Brain pericyte (primary cell): ENCODE measurements at regions not wholly inside any gene's neighbourhood (a gene's known extent, or its start where the extent isn't known, plus 50 kb on each side); places are given as distances from the start of the nearest gene placed in this dataset.

Experiments
- DNase-seq: peaks from one replicate; pipeline ENCODE4 v3.0.0-alpha.2; 2012; ENCODE audit warnings: low read depth, low spot score

GRCh38 chr2:160869411-160869810 is 290.8 kb upstream of the TANK start:
- DNase-seq, result peak; percentile 90

GRCh38 chr2:160870729-160871465 is 289.3 kb upstream of the TANK start:
- peak; percentile 18 for DNase-seq

GRCh38 chr2:160871953-160872352 is 288.3 kb upstream of the TANK start:
- no peak for DNase-seq

GRCh38 chr2:160876029-160876428 is 284.2 kb upstream of the TANK start:
- DNase-seq, result no peak

GRCh38 chr2:160876765-160877164 is 283.5 kb upstream of the TANK start:
- no peak for DNase-seq

GRCh38 chr2:160878618-160879017 is 281.6 kb upstream of the TANK start:
- DNase-seq, result no peak

- DNase-seq, result no peak
Measured at GRCh38 chr2:160882906-160883305, 277.3 kb upstream of the TANK start.

- DNase-seq, result no peak
Measured at GRCh38 chr2:160884056-160884455, 276.2 kb upstream of the TANK start.

GRCh38 chr2:160889439-160890170 is 270.6 kb upstream of the TANK start:
- DNase-seq, result no peak

GRCh38 chr2:160890667-160891352 is 269.4 kb upstream of the TANK start:
- DNase-seq, result no peak

- DNase-seq, result no peak
Measured at GRCh38 chr2:160891353-160891740, 268.9 kb upstream of the TANK start.

GRCh38 chr2:160892204-160892603 is 268.0 kb upstream of the TANK start:
- no peak for DNase-seq

GRCh38 chr2:160893581-160893980 is 266.6 kb upstream of the TANK start:
- DNase-seq, result no peak

- DNase-seq, result no peak
Measured at GRCh38 chr2:160898581-160899307, 261.5 kb upstream of the TANK start.

- DNase-seq, result no peak
Measured at GRCh38 chr2:160901613-160902012, 258.6 kb upstream of the TANK start.

- DNase-seq, result no peak
Measured at GRCh38 chr2:160905862-160906261, 254.4 kb upstream of the TANK start.

GRCh38 chr2:160906878-160907277 is 253.3 kb upstream of the TANK start:
- DNase-seq, result no peak

GRCh38 chr2:160907738-160908137 is 252.5 kb upstream of the TANK start:
- no peak for DNase-seq

GRCh38 chr2:160908157-160908556 is 252.1 kb upstream of the TANK start:
- DNase-seq, result no peak

- no peak for DNase-seq
Measured at GRCh38 chr2:160909781-160910242, 250.4 kb upstream of the TANK start.

GRCh38 chr2:160910681-160911080 is 249.5 kb upstream of the TANK start:
- DNase-seq, result peak; percentile 11

- no peak for DNase-seq
Measured at GRCh38 chr2:160911258-160911657, 249.0 kb upstream of the TANK start.
